ENCODE measurements at regions not wholly inside any gene's neighbourhood (a gene's known extent, or its start where the extent isn't known, plus 50 kb on each side); places are given as distances from the start of the nearest gene placed in this dataset.

GRCh38 chr5:165631235-165631634 lies 2125.8 kb downstream of the MAT2B start:
- no peak for TF ChIP-seq CTCF (IDR thresholded peaks at IDR 0.05)
- no peak for TF ChIP-seq EZH2 (IDR thresholded peaks at IDR 0.05; ENCODE audit: borderline replicate concordance, insufficient read depth, low read depth, low read length, poor library complexity, severe bottlenecking)
